IPS DF 6.9 (cell line): ENCODE measurements at regions not wholly inside any gene's neighbourhood (a gene's known extent, or its start where the extent isn't known, plus 50 kb on each side); places are given as distances from the start of the nearest gene placed in this dataset.

ENCODE experiments used
- DNase-seq: peaks from one replicate; pipeline ENCODE4 v3.0.0-alpha.2; 2013; ENCODE audit warnings: low read depth, low spot score
- H3K27ac ChIP-seq: one replicate; pipeline ENCODE4 v1.5.1; 2013; ENCODE audit warnings: low read length, control low read depth
- H3K27me3 ChIP-seq: 2 replicates; pipeline ENCODE4 v1.6.1; 2013; ENCODE audit warnings: mild to moderate bottlenecking, low read length; ENCODE audit not compliant: control insufficient read depth, insufficient read depth
- H3K36me3 ChIP-seq: 2 replicates; pipeline ENCODE4 v1.6.1; 2013; ENCODE audit warnings: low read length; ENCODE audit not compliant: control insufficient read depth, insufficient read depth
- H3K4me1 ChIP-seq: 2 replicates; pipeline ENCODE4 v1.6.1; 2013; ENCODE audit warnings: low read length; ENCODE audit not compliant: control insufficient read depth, insufficient read depth
- H3K4me3 ChIP-seq: 2 replicates; pipeline ENCODE4 v1.5.1; 2013; ENCODE audit warnings: mild to moderate bottlenecking, low read length
- H3K9me3 ChIP-seq: 2 replicates; pipeline ENCODE4 v1.6.1; 2013; ENCODE audit warnings: low read length, inconsistent platforms; ENCODE audit not compliant: control insufficient read depth, insufficient read depth
- WGBS: extraction: QIAGEN DNeasy Blood & Tissue Kit; methylation state at CpG from one replicate; pipeline ENCODE4 v1.1.7; 2013; ENCODE audit warnings: mixed read lengths, missing lambda C conversion rate; ENCODE audit not compliant: insufficient read length, insufficient coverage; 5-methylcytosine and 5-hydroxymethylcytosine counted together

DNA sequence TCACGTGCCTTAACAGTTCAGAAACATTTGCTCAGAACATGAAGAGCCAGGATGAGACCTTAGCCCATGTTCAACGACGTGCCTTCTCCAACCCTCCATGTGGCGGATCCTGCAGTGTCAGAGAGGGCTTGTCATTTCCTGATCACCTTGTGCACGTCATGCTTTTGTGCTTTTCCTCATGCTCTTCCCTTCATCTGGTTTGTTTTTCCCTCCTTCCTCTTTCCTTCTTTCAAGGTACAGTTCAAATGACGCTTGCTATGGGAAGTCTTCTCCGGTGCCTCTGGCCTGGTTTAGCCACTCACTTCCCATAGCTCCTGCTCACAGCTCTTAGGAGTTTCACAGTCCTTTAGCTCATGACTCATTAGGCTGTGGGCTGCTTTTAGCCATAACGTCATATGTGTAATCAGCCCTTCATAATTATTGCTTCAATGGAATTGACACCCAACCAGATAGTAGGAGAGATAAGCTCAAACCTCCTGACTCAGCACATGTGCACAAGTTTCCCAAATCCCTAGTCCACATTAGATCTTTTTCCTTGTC is 102.7 kb upstream of the CNKSR3 start:
- whole genome bisulfite sequencing: no CpG with 5 or more reads among the region's 8 CpGs
- Histone ChIP-seq H3K27me3 (no peaks in the 10 kb centered on the region), H3K4me3 (no peak overlapping the region), H3K36me3 (no peaks in the 10 kb centered on the region), H3K4me1 (no peaks in the 10 kb centered on the region), H3K27ac (no peak overlapping the region), H3K9me3 (no peaks in the 10 kb centered on the region)
- DNase-seq: no peak

DNA sequence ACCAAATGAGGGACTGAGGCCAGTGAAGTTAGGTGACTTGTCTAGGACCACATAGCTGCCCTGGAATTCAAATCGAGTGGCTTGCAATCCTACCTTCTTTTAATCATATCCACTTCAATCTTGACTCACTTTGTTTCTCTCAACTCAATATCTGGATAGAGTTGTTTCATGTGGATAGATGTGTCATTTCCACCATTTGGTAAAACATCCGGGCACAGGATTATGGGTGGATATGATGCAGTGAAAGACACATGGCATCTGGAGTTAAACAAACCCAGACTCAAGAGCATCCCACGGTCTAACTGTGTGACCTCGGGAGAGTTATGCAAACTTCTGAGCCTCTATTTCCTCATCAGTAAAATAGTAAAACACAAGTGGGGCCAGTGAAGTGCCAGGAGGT is 103.6 kb upstream of the CNKSR3 start:
- no peaks in the 10 kb centered on the region for H3K9me3 ChIP-seq

DNA sequence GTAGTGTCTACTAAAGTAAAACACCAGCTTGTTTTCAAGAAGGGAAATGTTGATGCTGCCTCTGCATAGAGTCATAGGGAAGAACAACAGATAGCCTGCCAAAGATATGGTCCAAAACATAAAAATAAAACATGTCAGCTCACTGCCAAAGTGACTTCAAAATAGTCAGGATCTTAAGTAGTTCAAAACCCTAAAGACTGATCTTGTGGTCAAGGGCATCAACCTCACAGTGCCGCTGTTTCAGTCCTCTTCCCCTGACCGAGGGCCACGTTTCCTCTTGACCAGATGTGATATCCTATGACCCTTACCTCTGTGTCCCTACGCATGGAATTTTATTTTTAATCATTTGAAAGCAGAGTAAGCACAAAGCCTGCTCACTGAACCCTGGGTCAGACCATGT is 104.2 kb upstream of the CNKSR3 start:
- no peak for DNase-seq
- no CpG with 5 or more reads among the region's 4 CpGs for WGBS
- H3K36me3 ChIP-seq: no peaks in the 10 kb centered on the region
- no peaks in the 10 kb centered on the region for H3K27me3 ChIP-seq
- H3K4me3 ChIP-seq: no peak overlapping the region
- no peak overlapping the region for H3K27ac ChIP-seq
- no peaks in the 10 kb centered on the region for H3K4me1 ChIP-seq
- H3K9me3 ChIP-seq: no peaks in the 10 kb centered on the region

More for the DNA sequence above, 103.6 kb upstream of the CNKSR3 start:
- no peak overlapping the region for H3K27ac ChIP-seq
- no peaks in the 10 kb centered on the region for H3K4me1 ChIP-seq
- no peaks in the 10 kb centered on the region for H3K36me3 ChIP-seq
- no peaks in the 10 kb centered on the region for H3K27me3 ChIP-seq
- no peak overlapping the region for H3K4me3 ChIP-seq
- no peak for DNase-seq
- WGBS: no CpG with 5 or more reads among the region's 4 CpGs

DNA sequence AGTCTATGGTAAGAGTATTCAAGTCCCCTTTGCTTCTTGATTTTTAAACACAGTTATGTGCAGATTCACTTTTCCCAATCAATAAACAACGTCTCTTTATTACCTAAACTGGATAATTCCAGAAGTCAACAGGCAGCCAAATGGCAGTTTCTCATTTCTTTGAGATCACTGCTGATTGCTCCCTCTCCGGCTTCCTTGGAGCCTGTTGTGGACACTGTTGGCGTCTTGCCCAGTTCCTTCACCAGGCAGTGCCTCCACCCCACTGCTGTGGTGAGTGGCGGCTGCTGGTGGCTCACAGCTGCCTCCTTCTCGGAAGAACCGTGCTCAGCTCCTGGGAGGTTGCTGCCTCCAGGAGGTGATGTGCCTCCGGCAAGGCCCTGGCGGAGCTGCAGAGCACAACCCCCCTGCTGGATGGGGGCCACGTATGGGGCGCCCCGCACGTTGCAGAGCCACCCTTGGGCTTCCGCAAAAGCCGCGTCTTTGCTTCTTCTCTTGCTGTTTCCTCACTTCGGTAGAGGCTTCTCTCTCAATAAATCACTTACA is 105.1 kb upstream of the CNKSR3 start:
- Histone ChIP-seq H3K27me3 (no peaks in the 10 kb centered on the region), H3K27ac (no peak overlapping the region), H3K36me3 (no peaks in the 10 kb centered on the region), H3K4me1 (no peaks in the 10 kb centered on the region), H3K4me3 (no peak overlapping the region), H3K9me3 (no peaks in the 10 kb centered on the region)
- WGBS: no CpG with 5 or more reads among the region's 16 CpGs
- DNase-seq: no peak

DNA sequence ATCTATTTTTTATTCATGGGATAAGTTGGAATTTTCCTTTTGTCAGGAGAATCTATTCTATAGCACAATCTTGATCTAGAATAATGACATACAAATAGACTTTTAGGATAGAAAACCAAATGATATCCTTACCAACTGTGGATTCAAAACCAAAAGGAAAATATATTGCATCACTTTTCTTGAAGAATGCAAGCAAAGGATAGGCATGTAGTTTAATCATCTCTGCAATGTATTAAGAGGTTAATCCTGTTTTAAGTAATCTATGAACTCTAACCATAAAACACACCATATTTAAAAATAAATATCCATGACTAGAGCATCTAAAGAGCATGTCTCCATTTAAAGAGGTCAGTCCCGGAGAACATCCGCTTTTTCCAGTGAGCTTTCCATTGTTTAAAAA is 106.7 kb upstream of the CNKSR3 start:
- WGBS: no CpG with 5 or more reads among the region's 2 CpGs
- no peak overlapping the region for H3K27ac ChIP-seq
- no peaks in the 10 kb centered on the region for H3K4me1 ChIP-seq
- no peaks in the 10 kb centered on the region for H3K36me3 ChIP-seq
- H3K27me3 ChIP-seq: no peaks in the 10 kb centered on the region
- DNase-seq: no peak
- H3K4me3 ChIP-seq: no peak overlapping the region
- no peaks in the 10 kb centered on the region for H3K9me3 ChIP-seq

DNA sequence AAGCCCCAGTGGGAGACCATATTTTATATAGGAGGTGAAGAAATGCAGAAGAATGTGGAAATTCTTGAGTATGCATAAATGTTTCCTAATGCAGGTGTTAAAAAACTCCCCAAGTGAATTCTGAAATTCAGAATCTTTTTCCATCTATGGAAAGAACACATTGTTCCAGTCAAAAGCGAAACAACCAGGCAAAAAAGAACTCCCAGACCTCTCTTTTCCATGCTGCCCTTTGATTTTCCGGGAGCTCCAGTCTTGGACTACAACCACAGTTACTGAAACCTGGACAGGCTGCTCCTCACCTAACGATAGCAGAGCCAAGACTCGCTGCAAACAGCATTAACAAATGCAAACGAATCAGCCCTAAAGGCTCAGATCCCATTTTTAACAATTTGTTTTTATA is 108.7 kb upstream of the CNKSR3 start:
- no peak for DNase-seq
- no peaks in the 10 kb centered on the region for H3K36me3 ChIP-seq
- no peaks in the 10 kb centered on the region for H3K9me3 ChIP-seq
- no CpG with 5 or more reads among the region's 5 CpGs for WGBS
- no peak overlapping the region for H3K27ac ChIP-seq
- no peaks in the 10 kb centered on the region for H3K27me3 ChIP-seq
- no peaks in the 10 kb centered on the region for H3K4me1 ChIP-seq
- no peak overlapping the region for H3K4me3 ChIP-seq

DNA sequence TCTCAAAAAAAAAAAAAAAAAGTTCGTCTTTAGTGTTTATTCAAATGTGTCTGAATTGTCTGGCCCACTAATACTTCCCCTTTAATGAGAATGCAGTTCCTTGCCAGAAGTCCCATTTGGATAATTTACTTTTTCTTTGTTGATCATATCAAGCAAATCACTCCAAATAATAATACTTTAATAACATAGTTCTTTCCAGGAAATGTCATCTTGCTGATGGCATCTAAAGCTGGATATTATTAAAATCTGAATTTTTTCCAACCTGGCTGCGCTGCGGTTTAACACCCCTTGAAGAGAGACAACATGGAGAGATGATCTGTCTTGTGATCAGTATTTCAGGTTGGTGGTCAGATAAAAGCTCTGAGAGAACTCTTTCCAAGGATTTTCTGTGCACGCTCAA is 111.2 kb upstream of the CNKSR3 start:
- Histone ChIP-seq H3K36me3 (no peaks in the 10 kb centered on the region), H3K4me3 (no peak overlapping the region), H3K27ac (no peak overlapping the region), H3K9me3 (no peaks in the 10 kb centered on the region), H3K27me3 (no peaks in the 10 kb centered on the region), H3K4me1 (no peaks in the 10 kb centered on the region)
- no CpG with 5 or more reads among the region's 4 CpGs for WGBS
- DNase-seq: no peak

DNA sequence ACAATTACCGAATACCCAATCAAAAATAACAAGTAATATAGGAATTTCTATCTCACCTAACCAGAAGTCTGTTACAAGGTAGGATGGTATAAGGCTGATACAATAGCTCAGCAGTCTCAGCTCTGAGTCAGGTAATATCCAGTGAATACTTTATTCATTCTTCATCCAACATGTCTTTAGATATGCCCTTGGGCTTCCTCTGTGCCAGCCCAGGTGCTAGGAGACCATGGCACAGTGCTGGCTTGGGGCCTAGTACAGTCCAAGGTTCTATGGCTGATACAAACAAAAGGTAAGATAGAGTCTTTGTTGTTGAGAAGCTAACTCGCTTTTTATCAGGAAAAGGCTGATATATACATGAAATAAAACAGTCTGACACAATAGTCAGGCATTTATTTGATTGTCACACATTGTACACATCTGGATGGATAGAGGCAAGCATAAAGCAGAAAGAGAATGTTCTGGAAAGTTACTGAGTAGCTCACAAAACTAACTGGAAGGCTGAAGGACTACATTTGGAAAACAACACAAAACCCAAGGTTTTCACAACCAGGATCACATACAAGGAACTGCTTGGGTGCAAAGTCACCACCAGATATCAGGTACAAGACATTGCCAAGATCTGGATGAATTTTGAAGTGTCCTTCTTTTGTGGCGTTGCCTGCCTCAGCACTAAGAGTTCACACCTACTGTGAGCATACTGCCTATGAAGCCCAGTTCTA is 110.4 kb upstream of the SCAF8 start:
- WGBS: no CpG with 5 or more reads among the region's 3 CpGs
- Histone ChIP-seq H3K27me3 (no peaks in the 10 kb centered on the region), H3K36me3 (no peaks in the 10 kb centered on the region), H3K4me1 (no peaks in the 10 kb centered on the region), H3K27ac (no peak overlapping the region), H3K9me3 (no peaks in the 10 kb centered on the region), H3K4me3 (no peak overlapping the region)
- no peak for DNase-seq

DNA sequence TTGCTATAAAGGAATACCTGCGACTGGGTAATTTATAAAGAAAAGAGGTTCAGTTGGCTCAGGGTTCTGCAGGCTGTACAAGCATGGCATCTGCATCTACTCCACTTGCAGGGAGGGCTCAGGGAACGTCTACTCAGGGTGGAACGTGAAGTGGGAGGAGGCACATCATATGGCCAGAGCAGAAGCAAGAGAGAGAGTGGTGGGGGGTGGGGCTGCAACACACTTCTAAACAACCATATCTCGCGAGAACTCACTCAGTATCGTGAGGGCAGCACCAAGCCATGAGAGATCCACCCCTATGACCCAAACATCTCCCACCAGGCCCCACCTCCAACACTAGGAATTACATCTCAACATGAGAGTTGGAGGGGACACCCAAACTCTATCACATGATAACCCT is 109.8 kb upstream of the SCAF8 start:
- WGBS: no CpG with 5 or more reads among the region's 6 CpGs
- Histone ChIP-seq H3K36me3 (no peaks in the 10 kb centered on the region), H3K27me3 (no peaks in the 10 kb centered on the region), H3K4me3 (no peak overlapping the region), H3K4me1 (no peaks in the 10 kb centered on the region), H3K27ac (no peak overlapping the region), H3K9me3 (no peaks in the 10 kb centered on the region)
- no peak for DNase-seq

DNA sequence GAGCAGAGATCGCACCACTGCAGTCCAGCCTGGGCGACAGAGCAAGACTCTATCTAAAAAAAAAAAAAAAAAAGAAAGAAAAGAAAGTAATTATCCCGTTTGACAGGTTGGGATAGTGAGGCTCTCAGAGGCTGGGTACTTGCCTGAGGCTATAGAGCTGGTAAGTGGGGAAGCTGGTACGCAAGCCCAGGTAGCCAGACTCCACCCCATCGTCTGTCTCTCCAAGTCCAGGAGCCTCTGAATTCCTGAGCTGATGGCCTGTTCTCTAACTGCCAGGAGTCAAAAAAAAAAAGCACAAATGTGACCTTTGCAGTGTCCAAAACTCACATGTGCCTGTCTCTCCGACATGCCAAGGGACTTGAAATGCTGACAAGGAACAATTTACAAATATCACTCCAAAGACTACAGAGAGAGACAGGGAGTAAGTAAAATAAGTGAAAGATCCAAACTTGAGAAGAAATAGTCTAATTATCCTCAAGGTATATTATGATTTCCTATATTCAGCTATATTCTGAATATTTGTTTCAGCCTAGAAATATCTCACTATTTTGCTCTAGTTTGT is 109.1 kb upstream of the SCAF8 start:
- Histone ChIP-seq H3K36me3 (no peaks in the 10 kb centered on the region), H3K4me1 (no peaks in the 10 kb centered on the region), H3K27me3 (no peaks in the 10 kb centered on the region), H3K4me3 (no peak overlapping the region), H3K27ac (no peak overlapping the region), H3K9me3 (no peaks in the 10 kb centered on the region)
- no peak for DNase-seq
- no CpG with 5 or more reads among the region's 6 CpGs for WGBS
